ENCODE measurements at regions not wholly inside any gene's neighbourhood (a gene's known extent, or its start where the extent isn't known, plus 50 kb on each side); places are given as distances from the start of the nearest gene placed in this dataset.

GRCh38 chr12:46526233-46526632 lies 153.7 kb upstream of the SLC38A2 start:
- no peak for TF ChIP-seq CTCF (IDR thresholded peaks at IDR 0.05)
- TF ChIP-seq POLR2A (IDR thresholded peaks at IDR 0.05) = no peak

All from heart left ventricle (tissue), 13 donors.